Parathyroid adenoma (tissue), 2 donors: ENCODE measurements at regions not wholly inside any gene's neighbourhood (a gene's known extent, or its start where the extent isn't known, plus 50 kb on each side); places are given as distances from the start of the nearest gene placed in this dataset.

ENCODE experiments used
- H2AFZ ChIP-seq: fragments of 300-600 bp; sonication (generic); one replicate; pipeline ENCODE4 v1.7.0; 2017; ENCODE audit warnings: antibody characterized with exemption, mild to moderate bottlenecking
- H3K27ac ChIP-seq: fragments of 300-600 bp; sonication (generic); one replicate; pipeline ENCODE4 v1.7.0; 2017
- H3K27me3 ChIP-seq: fragments of 300-600 bp; sonication (generic); one replicate; pipeline ENCODE4 v1.7.0; 2017; ENCODE audit warnings: low read length; ENCODE audit not compliant: control insufficient read depth, insufficient read depth
- H3K36me3 ChIP-seq: fragments of 300-600 bp; sonication (generic); one replicate; pipeline ENCODE4 v1.7.0; 2017; ENCODE audit warnings: low read length; ENCODE audit not compliant: control insufficient read depth, insufficient read depth
- H3K4me1 ChIP-seq: fragments of 300-600 bp; sonication (generic); one replicate; pipeline ENCODE4 v1.7.0; 2017; ENCODE audit warnings: control low read depth
- H3K4me2 ChIP-seq: fragments of 300-600 bp; sonication (generic); one replicate; pipeline ENCODE4 v1.7.0; 2017; ENCODE audit warnings: low read length
- H3K4me3 ChIP-seq: fragments of 300-600 bp; sonication (generic); one replicate; pipeline ENCODE4 v1.7.0; 2017; ENCODE audit warnings: low read depth, low read length
- H3K79me2 ChIP-seq: fragments of 300-600 bp; sonication (generic); one replicate; pipeline ENCODE4 v1.7.0; 2017; ENCODE audit warnings: control low read depth
- H3K9ac ChIP-seq: fragments of 300-600 bp; sonication (generic); one replicate; pipeline ENCODE4 v1.7.0; 2017; ENCODE audit warnings: mild to moderate bottlenecking
- H3K9me3 ChIP-seq: fragments of 300-600 bp; sonication (generic); one replicate; pipeline ENCODE4 v1.7.0; 2017; ENCODE audit warnings: low read length; ENCODE audit not compliant: control insufficient read depth
- CTCF ChIP-seq: fragments of 300-600 bp; sonication (generic); IDR thresholded peaks from one replicate; pipeline ENCODE4 v1.7.0; 2017; ENCODE audit warnings: antibody characterized with exemption, mild to moderate bottlenecking
- donor health status: primary hyperparathyroidism.

GRCh38 chr12:3375326-3375725 lies 115.7 kb upstream of the PRMT8 start:
- H3K27me3 ChIP-seq = no peaks in the 10 kb centered on the region
- no peak overlapping the region for H3K4me3 ChIP-seq
- no peaks in the 10 kb centered on the region for H3K9me3 ChIP-seq
- H2AFZ ChIP-seq = no peak overlapping the region
- no peaks in the 10 kb centered on the region for H3K36me3 ChIP-seq
- H3K9ac ChIP-seq = no peak overlapping the region
- TF ChIP-seq CTCF = no peak
- H3K4me2 ChIP-seq = no peak overlapping the region
- H3K4me1 ChIP-seq = no peaks in the 10 kb centered on the region
- H3K79me2 ChIP-seq = no peaks in the 10 kb centered on the region
- H3K27ac ChIP-seq = no peak overlapping the region

- Histone ChIP-seq H3K79me2 (no peaks in the 10 kb centered on the region), H3K4me3 (no peak overlapping the region), H2AFZ (no peak overlapping the region), H3K4me1 (peaks cover 4% of the 10 kb centered on the region), H3K9ac (no peak overlapping the region), H3K9me3 (no peaks in the 10 kb centered on the region), H3K4me2 (no peak overlapping the region), H3K27me3 (no peaks in the 10 kb centered on the region), H3K36me3 (no peaks in the 10 kb centered on the region), H3K27ac (no peak overlapping the region)
- no peak for TF ChIP-seq CTCF
Observed at GRCh38 chr12:3376779-3377455, 114.1 kb upstream of the PRMT8 start.

- Histone ChIP-seq H3K36me3 (no peaks in the 10 kb centered on the region), H3K4me3 (no peak overlapping the region), H2AFZ (no peak overlapping the region), H3K9ac (no peak overlapping the region), H3K79me2 (no peaks in the 10 kb centered on the region), H3K9me3 (no peaks in the 10 kb centered on the region), H3K4me2 (no peak overlapping the region), H3K27ac (no peak overlapping the region), H3K4me1 (peaks cover 4% of the 10 kb centered on the region), H3K27me3 (no peaks in the 10 kb centered on the region)
- no peak for TF ChIP-seq CTCF
Observed at GRCh38 chr12:3378655-3379054, 112.3 kb upstream of the PRMT8 start.

- H3K79me2 ChIP-seq = no peaks in the 10 kb centered on the region
- no peak overlapping the region for H3K4me3 ChIP-seq
- H3K27me3 ChIP-seq = no peaks in the 10 kb centered on the region
- peaks cover 4% of the 10 kb centered on the region for H3K4me1 ChIP-seq
- H3K4me2 ChIP-seq = no peak overlapping the region
- no peak for TF ChIP-seq CTCF
- H3K36me3 ChIP-seq = no peaks in the 10 kb centered on the region
- H2AFZ ChIP-seq = no peak overlapping the region
- no peaks in the 10 kb centered on the region for H3K9me3 ChIP-seq
- no peak overlapping the region for H3K27ac ChIP-seq
- no peak overlapping the region for H3K9ac ChIP-seq
Observed at GRCh38 chr12:3379079-3379478, 111.9 kb upstream of the PRMT8 start.
